ENCODE measurements at regions not wholly inside any gene's neighbourhood (a gene's known extent, or its start where the extent isn't known, plus 50 kb on each side); places are given as distances from the start of the nearest gene placed in this dataset.

DNA sequence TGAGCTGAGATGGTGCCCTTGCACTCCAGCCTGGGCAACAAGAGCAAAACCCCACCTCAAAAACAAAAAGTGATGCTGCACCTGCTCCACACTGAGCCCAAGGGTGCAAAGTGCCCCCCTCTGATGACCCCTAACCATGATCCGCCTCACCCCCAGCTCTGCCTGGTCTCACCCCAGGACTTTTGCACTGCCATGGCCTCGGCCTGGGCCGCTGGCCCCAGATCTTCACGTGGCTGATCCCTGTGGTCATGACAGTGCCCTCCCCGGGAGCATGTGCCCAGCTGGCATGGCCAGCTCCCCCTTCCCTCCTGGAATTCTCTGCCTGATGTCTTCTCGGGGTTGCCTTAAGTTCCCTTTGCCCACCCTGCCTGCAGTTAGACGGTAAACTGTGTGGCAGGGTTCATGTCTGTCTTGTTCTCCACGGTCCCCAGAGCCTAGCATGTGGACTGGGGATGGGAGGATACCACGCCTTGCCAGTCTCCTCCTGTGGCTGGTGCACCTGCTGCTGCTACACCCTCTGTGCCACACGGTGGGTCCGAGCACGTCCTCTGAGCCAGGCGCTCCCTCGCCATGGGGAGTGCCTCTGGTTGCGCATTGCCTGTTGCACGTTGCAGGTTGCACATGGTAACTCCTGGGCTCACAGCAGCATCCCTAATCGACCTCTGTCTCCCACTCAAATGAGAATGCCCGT, 77.4 kb upstream of the PPP1R26 start:
- TF ChIP-seq, protein P1, sequence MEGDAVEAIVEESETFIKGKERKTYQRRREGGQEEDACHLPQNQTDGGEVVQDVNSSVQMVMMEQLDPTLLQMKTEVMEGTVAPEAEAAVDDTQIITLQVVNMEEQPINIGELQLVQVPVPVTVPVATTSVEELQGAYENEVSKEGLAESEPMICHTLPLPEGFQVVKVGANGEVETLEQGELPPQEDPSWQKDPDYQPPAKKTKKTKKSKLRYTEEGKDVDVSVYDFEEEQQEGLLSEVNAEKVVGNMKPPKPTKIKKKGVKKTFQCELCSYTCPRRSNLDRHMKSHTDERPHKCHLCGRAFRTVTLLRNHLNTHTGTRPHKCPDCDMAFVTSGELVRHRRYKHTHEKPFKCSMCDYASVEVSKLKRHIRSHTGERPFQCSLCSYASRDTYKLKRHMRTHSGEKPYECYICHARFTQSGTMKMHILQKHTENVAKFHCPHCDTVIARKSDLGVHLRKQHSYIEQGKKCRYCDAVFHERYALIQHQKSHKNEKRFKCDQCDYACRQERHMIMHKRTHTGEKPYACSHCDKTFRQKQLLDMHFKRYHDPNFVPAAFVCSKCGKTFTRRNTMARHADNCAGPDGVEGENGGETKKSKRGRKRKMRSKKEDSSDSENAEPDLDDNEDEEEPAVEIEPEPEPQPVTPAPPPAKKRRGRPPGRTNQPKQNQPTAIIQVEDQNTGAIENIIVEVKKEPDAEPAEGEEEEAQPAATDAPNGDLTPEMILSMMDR (IDR thresholded peaks at IDR 0.05 in 4 of 5, conservative IDR thresholded peaks at IDR 0.05 in 1 of 5), result no peak
- TF ChIP-seq POLR2A (IDR thresholded peaks at IDR 0.05), result no peak

Measured in gastrocnemius medialis (tissue), 4 donors.